Stimulated activated CD8-positive, alpha-beta memory T cell treated with anti-CD3 and anti-CD28 coated beads, Interleukin-15, amount 100 ng/mL, for 48 hours (primary cell): ENCODE measurements at regions not wholly inside any gene's neighbourhood (a gene's known extent, or its start where the extent isn't known, plus 50 kb on each side); places are given as distances from the start of the nearest gene placed in this dataset.
"Not testable (repeated sequence)": the region's sequence is repeated elsewhere in the genome, so short reads cannot be mapped to it uniquely, and the experiment has no call there.

Experiments used
- DNase-seq, 2 donors: peaks; one replicate each; pipeline ENCODE4 v3.0.0-alpha.2; 2020; ENCODE audit warnings: low read depth in 2 of 2

DNA sequence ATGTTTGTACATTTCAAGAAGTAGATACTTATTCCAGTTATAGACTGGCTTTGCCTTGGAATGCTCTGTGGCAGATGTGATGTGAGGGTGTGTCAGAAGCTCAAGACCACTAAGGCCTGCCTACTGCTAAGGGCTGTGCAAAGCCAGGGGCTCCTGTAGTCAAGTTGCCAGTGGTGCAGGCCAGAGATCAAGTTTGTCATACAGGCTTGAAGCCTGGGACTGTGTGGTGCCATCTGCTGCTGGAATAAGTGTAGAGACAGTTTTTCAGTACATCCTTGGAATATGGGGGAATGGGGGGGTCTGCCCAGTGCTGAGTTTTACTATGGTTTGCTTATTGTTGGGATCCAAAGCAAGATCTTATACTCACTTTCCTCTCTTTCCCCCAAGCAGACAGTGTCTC is 649.9 kb upstream of the FOXG1 start:
- DNase-seq: no peak

DNA sequence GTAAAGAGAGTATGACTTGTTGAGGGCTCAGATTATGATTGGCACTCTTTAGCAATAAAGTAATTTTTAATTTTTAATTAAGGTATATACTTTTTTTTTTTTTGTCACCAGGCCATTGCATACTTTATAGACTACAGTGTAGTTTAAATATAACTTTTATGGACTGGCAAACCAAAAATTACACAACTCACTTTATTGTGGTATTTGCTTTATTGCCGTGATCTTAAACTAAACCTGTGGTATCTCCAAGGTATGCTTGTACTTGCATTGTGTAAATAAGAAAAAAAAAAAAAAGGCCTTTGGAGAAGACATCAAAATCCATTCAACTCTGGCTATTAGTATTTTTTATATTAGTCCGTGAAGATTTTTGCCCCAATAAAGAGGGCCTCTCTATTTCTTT is 646.7 kb upstream of the FOXG1 start:
- DNase-seq: no peak

DNA sequence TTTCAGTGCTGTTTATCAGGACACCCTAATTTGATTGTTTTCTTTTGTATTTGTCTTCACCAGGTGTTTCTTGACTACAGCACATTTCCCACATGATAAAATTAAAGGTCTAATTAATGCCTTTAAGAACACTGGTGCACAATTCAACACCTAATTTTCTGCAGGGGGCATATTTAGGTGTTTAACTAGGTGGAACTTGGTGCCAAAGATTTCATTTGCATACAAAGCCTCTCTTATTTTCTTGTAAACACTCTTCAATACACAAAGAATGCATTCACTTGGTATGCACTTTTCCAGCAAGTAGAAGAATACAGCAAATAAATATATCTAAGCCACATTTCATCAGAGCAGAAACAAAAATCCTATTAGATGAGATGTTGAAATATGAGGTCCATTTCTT is 646.2 kb upstream of the FOXG1 start:
- no peak for DNase-seq

DNA sequence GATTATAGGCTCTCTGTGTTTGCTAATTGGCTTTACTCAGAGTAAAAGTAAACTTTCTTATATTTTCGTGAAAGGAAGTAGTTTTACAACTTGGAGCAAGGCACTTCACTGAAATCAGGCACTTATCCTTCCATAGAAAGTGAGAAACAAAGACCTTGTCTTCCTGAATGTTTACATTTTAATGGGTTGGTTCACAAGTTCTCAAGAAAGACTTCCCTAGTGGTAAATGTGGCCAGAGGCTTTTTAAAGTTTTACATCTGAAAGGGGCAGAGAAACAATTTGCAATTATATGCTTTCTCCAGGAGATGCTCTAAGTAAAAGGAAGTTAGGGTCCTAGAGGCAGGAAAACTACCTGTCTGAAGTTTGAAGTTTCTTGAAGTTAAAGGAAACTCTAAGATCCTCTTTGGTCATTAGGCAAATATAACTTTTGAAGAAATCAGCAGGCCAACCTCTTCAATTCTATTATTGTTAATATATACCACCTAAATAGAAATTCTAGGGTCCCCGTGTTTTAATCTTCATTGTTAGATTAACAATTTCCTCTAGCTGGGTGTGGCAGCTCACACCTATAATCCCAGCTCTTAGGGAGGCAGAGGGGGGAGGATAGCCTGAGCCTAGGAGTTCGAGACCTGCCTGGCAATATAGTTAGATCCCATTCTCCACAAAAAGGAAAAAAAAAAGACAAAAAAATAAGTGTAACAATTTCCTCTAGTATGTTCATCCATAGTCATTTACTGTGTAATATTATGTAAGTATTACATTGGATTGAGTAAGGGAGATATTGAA is 644.9 kb upstream of the FOXG1 start:
- DNase-seq: no peak

DNA sequence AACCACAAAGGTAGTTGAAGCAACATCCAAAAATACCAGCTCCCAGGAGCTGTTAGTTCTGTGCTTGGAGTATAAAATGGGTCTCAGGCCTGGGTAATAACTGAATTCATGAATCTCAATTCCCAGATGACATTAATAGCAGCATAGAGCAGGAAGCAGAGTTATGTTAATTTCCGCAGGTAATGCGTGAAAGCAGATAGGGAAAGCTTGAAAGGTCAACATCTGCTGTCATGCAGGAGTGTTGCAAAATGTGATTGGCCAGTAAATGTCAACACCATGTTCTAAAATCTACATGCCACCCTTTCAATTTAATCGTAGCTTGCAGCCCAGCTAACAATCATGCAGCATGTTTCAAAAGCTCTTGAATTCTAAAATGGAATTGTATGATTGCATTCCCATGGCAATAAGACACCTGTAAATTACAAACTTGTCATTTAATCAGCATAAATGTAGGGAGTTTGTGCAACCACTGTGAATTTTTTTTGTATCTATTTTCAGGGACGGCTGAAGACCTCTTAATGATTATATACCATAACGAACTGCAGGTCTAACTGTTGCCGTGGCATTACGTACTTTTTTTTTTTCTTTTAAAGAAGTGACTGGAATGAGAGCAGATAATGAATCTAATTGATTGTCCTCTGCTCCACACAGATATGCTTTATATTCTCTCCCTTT is 635.8 kb upstream of the FOXG1 start:
- no peak for DNase-seq

DNA sequence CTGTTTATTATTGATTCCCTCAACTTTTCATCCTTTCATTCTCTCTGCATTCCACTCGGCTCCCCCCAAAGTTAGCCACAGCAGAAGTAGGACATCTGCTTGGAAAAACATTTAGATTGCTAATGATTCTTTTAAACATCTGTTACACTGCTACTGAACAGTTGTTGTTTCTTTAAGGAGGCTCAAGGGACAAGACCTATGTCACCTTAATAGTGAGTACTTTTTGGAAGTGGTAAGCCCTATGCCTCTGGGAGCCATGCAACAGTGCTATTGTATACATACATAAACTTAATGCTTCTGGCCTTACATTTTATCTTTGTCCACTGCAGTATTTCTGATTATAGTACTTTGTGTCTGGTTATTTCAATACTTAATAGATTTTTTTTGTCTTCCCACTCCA is 628.2 kb upstream of the FOXG1 start:
- DNase-seq: no peak

DNA sequence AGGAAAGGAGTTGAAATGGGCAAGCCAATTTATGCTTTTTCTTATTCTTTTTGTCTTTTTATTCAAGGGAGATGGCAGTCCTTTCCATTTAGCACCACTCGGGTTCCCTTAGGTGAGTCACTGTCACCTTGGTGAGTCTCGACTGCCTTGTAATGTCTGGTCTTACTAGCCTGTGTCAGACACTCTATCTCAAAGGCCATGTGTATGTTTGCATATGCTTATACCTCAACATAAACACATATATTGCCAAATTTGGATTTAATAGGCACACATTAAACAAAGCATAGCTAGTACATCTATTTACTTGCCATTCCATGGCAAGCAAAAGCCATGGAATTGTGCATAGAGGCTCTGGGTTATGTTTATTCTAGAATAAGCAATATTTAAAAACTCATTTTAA is 624.9 kb upstream of the FOXG1 start:
- no peak for DNase-seq

DNA sequence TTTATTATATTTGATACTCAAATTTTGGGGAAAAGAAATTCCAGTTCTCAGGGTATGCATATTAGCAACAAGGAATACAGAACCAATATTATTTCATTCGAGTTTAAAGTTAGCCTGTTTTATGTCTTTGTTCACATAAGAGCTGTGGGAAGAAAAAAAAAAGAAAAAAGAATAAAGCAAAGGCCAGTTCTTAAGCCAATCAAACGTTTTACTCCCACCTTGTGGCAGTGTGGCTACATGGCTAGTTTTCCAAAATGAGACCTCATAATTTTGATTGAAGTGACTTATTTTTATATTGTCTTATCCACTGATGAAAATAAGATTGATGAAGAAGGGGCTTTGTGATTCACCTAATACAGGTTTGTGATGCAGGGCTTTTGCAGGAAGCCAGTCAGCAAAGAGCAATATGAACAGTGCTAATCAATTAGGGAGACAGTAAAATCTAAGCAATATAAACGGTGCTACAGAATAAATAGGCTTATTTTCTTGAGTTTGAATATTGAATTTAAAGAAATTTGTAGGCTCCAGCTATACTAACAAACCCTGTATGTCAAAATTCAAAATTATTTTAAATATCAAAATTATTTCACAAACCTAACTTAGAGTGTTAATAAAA is 624.1 kb upstream of the FOXG1 start:
- no peak for DNase-seq

DNA sequence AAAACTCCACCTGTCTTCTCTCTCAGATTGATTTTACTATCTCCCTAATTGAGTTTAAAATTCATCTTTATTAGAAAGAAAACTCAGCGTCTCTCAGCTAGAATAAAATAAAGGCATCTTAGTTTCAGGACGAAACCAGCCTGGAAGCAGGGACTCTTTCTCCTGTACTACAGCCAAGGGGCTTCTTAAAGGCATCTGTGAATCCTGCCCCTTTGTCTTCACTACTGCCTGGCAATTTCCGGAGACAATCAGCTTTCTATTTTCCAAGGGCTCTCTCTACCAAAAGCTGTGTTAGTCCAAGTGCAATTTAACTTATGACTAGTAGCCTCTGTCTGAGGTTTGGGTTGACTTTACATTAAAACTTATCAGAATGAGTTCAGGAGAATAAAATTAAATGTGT is 623.3 kb upstream of the FOXG1 start:
- DNase-seq: no peak

DNA sequence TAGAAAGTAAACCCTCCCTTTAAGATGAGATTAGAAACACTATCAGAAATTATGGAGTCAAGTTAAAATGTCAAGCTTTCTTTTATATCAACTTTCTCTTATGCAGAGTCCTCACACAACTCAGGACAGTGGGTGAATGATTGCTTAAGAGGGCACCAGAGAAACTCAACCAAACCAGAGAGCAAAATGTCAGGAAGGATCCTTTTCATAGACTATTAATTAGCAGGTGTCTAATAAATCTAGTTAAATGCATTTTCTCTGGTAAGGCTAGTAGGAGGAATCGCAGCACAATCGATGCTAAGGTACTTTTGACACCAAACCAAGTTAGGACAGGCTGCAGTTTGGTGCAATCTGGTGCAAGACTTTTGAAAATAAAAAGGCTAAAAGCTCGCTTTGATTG is 614.7 kb upstream of the FOXG1 start:
- DNase-seq: no peak

DNA sequence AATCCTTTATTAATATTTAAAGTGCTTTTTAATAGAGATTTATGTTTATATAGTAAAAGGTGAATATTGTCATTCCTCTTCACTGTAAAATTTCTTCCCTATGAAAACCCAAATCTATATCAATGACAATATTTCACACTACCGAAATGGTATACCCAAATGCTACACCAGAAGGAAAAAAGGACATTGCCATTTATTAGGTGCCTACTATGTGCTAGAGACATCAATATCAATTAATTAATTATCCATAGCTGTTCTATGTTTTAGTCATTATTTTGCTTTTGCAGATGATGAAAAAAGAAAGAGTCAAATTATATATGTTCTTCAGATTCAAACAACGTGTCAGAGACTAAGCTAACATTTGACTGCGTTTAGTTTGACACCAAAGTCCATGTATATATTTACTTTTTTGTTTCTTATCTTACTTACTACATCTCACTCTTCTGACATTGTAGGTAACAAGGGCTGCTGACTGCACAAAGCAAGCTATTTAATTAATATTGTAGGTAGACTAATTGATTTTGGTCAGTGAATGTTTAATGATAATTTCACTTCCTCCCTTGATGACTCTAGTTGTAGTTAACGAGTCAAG is 614.0 kb upstream of the FOXG1 start:
- DNase-seq: no peak

DNA sequence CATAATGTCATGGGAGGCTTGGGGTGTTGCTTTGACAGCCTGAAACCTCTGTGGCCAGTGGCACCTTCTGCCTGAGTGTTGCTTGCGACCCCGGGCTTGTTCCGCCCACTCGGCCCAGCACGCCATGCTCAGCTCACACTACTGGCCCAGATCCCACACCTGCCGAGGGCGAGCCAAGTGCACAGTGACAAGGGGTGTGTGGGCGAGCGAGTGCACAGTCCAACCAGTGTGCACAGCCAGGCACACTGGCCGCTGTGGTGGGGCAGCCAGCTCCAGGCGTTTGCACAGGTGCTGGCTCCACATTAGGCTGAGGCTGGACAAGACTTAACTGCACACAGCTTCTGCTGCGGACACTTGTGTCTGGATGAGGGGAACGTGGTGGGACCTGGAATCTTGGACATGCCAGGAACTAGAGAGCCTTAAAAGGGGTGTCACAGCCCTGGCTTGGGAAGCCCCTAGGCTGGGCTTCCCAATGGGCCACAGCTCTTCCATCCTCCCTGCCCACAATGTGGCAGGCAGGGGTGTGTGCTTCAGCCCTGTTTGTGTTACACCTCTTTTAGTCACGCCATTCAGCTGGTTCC is 609.2 kb upstream of the FOXG1 start:
- DNase-seq: no peak

DNA sequence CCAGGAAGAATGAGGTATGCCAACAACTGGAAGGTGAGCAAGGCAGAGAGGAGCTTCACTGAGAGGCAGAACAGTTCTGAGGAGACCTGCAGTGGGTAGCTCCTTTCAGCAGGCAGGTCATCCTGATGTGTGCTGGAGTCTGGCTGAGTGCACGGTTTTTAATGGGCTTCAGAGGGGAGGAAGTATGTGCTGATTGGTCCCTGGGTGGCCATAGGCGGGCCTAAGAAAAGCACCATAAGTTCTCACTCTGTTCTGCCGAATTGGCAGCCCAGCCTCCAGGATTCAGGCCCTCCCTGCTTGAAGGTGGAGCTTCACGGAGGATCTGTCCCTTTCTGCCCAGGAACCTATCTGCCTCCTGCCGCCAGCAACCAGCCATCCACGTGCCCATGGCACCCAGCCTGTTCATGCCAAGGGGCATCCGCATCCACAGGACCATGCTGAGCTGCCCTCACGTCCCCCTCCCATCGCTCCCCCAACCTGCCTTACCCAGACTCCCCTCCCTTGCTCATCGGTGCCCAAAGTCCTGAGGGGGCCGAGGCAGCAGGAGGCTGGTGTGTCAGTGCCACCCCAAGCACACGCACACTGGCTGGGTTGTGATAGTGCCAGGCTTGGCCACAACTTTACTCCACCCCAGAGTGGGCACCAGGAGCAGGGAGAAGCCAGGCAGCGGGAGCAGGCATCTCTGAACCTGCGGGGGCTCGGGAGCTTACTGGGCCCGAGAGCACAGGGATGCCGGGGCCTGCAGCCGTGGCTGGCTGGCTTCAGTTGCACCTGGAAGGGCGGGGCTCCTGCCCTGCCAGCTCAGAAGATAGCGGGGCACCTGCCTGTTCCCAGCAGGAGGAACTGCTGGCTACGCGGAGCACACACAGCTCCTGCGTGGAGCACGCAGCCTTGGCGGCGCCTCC is 608.4 kb upstream of the FOXG1 start:
- DNase-seq: no peak

DNA sequence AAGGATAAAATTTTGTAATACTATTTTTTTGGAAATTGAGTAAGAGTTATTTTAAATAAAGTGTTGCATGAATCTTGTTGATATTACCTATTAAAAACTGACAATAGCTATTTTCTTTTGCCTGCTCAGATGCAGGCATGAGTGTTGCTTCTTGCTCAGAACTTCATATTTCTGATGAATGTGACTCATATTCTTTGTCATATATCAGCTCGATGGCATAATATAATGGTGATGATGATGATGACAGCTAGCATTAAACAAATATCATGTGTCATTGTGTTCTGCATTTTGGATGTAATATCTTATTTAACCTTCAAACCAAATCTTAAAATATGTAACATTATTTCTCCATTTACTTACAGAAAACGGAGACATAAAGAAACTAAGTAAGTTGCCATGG is 605.5 kb upstream of the FOXG1 start:
- DNase-seq: no peak

DNA sequence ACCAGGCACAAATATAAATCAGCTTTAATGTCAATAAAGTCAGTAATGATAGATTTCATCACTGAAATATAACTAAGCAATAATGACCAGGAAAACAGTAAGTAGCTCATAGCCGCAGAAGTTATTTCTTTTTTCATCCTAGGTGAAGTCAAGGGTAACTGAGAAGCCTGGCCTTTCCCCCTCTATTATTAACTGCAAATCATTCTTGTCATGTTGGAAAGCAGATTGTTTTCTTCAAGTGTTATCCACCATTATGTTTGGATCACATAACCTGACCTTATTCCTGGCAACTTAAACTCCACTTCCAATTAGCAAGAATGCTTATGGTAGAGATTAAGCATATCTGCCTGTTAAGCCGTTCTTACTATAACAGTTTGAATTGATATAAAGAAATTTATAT is 603.4 kb upstream of the FOXG1 start:
- no peak for DNase-seq

DNA sequence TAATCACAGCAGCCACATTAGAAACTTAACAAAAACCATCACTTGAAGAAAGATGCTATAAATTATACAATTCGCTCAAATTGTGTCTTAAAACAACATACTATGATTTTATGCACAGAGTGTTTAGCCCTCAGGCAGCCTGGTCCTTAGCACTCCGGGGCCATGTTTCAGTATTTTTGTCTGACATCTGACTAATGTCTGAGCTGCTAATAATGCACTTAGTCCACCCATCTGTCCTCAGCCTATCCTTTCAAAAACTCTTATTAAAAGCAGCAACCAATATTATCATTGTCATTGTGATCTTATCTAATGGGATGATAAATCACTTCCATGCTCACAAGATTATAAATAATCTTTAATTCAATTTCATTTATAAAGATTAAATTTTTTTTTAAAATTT is 602.7 kb upstream of the FOXG1 start:
- no peak for DNase-seq

DNA sequence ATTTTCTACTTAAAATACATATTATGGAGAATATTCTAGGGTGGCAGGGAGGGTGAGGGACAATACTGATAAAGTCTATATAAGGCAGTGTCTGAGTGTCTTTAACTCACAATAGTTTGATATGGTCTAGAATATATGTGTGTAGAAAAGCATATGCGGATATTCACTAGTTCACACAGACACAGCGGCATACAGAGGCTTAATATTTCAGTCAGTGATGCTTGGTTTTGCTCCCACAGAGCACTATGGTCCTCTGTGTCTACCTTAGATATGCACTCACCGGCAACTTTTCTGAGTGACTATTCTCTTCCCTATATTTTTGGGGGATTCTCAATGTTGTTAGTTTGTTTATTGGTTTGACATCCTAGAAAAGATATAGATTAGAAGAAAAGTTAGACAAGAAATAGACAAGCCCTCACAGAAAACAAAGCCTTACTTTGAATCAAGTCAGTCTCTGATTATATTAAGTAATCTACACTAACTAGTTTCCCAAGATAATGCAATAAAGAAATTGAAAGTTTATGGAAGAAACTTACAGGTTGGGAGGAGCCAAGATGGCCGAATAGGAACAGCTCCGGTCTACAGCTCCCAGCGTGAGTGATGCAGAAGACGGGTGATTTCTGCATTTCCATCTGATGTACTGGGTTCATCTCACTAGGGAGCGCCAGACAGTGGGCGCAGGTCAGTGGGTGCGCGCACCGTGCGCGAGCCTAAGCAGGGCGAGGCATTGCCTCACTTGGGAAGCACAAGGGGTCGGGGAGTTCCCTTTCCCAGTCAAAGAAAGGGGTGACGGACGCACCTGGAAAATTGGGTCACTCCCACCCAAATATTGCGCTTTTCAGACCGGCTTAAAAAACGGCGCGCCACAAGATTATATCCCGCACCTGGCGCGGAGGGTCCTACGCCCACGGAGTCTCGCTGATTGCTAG is 578.4 kb upstream of the FOXG1 start:
- not testable (repeated sequence) for DNase-seq

DNA sequence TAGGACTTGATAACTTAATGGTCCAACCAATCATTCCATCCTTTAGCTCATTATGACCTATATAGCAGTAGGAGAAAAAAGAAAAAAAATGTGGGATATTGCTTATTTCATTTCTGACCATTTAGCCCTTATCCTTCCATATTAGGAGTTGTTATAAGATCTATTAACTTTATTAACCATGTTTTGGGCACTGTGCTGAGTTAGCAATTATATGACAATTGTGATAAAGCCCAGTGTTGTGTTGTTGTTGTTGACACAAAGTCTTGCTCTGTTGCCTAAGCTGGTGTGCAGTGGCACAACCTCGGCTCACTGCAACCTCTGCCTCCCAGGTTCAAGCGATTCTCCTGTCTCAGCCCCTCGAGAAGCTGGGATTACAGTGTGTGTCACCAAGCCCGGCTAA is 569.7 kb upstream of the FOXG1 start:
- DNase-seq: no peak

DNA sequence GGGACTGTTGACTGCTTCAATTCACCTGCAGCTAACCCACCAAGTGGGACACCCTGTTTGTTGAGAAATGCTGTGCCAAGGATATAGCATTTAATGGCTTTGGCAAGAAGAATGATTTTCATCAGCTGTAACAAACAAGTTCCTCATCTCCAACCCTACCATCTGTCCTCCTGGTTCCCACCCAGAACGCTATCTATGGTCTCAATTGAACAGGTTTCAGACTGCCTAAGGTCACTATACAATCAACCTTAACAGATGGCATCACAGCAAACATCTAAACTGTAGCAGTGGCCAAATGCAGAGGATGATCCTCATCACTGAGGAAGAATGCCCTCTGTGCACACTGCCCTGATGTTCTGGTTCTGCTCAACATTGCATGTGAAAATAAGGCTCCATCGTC is 546.2 kb upstream of the FOXG1 start:
- no peak for DNase-seq

DNA sequence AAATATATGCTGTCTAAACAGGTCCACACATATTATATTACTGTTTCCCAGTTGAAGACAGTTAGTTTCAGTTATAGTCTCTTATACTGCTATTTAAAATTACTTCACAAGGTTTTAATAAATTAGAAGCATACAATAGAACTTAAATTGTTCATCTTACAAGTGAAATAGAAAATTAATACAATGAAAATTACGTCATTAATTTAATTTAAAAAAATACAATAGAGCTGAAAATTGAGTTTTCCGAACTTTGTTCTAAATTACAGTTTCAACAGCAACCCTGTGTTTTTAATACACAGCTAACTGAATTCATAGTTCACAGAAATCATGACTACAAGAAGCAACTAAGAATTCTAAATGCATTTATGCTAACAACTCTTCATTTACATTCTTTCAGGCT is 525.7 kb upstream of the FOXG1 start:
- no peak for DNase-seq
